Mammary epithelial cell (primary cell): ENCODE measurements at regions not wholly inside any gene's neighbourhood (a gene's known extent, or its start where the extent isn't known, plus 50 kb on each side); places are given as distances from the start of the nearest gene placed in this dataset.

Experiments
- EZH2 ChIP-seq: IDR thresholded peaks from 2 replicates; pipeline ENCODE4 v1.6.1; 2012; ENCODE audit warnings: low read length, inconsistent platforms, borderline replicate concordance
- TF ChIP-seq, protein P1 (sequence below), 2 donors: IDR thresholded peaks in 1 of 2; conservative IDR thresholded peaks in 1 of 2; 2 replicates each; pipeline ENCODE4 v1.5.1; 2011 to 2012; ENCODE audit warnings: inconsistent platforms in 2 of 2, low read length in 2 of 2, mild to moderate bottlenecking in 2 of 2, control low read depth in 1 of 2, low read depth in 1 of 2; ENCODE audit not compliant: insufficient read depth in 1 of 2; ENCODE audit errors: extremely low read depth in 1 of 2

DNA sequence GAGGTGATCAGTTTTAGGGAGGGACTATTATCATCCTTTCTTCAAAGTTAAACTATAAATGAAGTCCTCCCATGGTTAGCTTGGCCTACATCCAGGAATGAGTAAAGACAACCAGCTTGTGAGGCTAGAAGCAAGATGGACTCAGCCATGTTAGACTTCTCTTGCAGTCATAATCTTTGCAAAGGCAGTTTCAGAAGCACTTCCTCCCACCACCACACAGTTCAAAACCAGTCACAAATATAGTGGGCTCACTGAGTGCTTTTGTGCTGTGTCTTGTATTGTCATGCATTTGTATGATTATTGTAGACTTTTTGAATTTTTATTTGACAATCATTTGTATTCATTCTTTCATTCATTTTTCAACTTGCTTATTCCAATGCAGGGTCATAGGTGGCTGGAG lies 204.5 kb downstream of the ZNF674 start:
- TF ChIP-seq, protein P1, sequence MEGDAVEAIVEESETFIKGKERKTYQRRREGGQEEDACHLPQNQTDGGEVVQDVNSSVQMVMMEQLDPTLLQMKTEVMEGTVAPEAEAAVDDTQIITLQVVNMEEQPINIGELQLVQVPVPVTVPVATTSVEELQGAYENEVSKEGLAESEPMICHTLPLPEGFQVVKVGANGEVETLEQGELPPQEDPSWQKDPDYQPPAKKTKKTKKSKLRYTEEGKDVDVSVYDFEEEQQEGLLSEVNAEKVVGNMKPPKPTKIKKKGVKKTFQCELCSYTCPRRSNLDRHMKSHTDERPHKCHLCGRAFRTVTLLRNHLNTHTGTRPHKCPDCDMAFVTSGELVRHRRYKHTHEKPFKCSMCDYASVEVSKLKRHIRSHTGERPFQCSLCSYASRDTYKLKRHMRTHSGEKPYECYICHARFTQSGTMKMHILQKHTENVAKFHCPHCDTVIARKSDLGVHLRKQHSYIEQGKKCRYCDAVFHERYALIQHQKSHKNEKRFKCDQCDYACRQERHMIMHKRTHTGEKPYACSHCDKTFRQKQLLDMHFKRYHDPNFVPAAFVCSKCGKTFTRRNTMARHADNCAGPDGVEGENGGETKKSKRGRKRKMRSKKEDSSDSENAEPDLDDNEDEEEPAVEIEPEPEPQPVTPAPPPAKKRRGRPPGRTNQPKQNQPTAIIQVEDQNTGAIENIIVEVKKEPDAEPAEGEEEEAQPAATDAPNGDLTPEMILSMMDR (conservative IDR thresholded peaks at IDR 0.05 in 1 of 2, IDR thresholded peaks at IDR 0.05 in 1 of 2; ENCODE audit: extremely low read depth in 1 of 2, insufficient read depth in 1 of 2, low read depth in 1 of 2, low read length in 2 of 2), result no peak
- no peak for TF ChIP-seq EZH2
